ENCODE measurements at regions not wholly inside any gene's neighbourhood (a gene's known extent, or its start where the extent isn't known, plus 50 kb on each side); places are given as distances from the start of the nearest gene placed in this dataset.

- H3K27ac ChIP-seq (ENCODE audit: insufficient read depth, low read depth, low read length): no peak overlapping the region
- no peaks in the 10 kb centered on the region for H3K79me2 ChIP-seq (ENCODE audit: control insufficient read depth, insufficient read depth, low read length)
- no peak overlapping the region for H3K4me3 ChIP-seq (replicated peaks in 1 of 3; ENCODE audit: insufficient read depth in 1 of 3, low read depth in 1 of 3, low read length in 3 of 3)
- no peaks in the 10 kb centered on the region for H3K27me3 ChIP-seq (ENCODE audit: control insufficient read depth in 2 of 2, insufficient read depth in 2 of 2, low read length in 2 of 2)
- H3K4me2 ChIP-seq (ENCODE audit: insufficient read depth, low read length): no peak overlapping the region
- intact Hi-C loops (cut with micrococcal nuclease): no loop called here
- CTCF ChIA-PET: no interaction called here
- TF ChIP-seq MYC (IDR thresholded peaks at IDR 0.05; ENCODE audit: low read depth, low read length): no peak
- TF ChIP-seq JUN (IDR thresholded peaks at IDR 0.05; ENCODE audit: borderline replicate concordance, insufficient read depth, insufficient read length, low read depth): no peak
- no peak for TF ChIP-seq POLR2AphosphoS5 (IDR thresholded peaks at IDR 0.05; ENCODE audit: insufficient read depth, low read depth, low read length)
- no peak for TF ChIP-seq CTCF (IDR thresholded peaks at IDR 0.05; ENCODE audit: extremely low read depth in 1 of 2, insufficient read depth in 1 of 2, low read depth in 1 of 2, low read length in 2 of 2)
- TF ChIP-seq GATA2 (IDR thresholded peaks at IDR 0.05; ENCODE audit: insufficient read depth, insufficient read length, low read depth, low read length): no peak
- no peak for TF ChIP-seq POLR2A (IDR thresholded peaks at IDR 0.05; ENCODE audit: low read depth, low read length)
- no peak for TF ChIP-seq MAX (IDR thresholded peaks at IDR 0.05; ENCODE audit: insufficient read depth, insufficient read length)
- no peak for TF ChIP-seq EZH2 (IDR thresholded peaks at IDR 0.05; ENCODE audit: borderline replicate concordance, low read depth, low read length, severe bottlenecking)
- no peaks in the 10 kb centered on the region for H4K20me1 ChIP-seq (replicated peaks; ENCODE audit: control insufficient read depth, extremely low read depth, insufficient read depth, low read length)
- no peaks in the 10 kb centered on the region for H3K9me1 ChIP-seq (replicated peaks; ENCODE audit: control insufficient read depth, extremely low read depth, insufficient read depth, low read length)
- no peaks in the 10 kb centered on the region for H3K4me1 ChIP-seq (ENCODE audit: control insufficient read depth, extremely low read depth, insufficient read depth, low read length)
- H2AFZ ChIP-seq (ENCODE audit: low read depth, low read length): no peak overlapping the region
- dilution Hi-C loops (cut with MboI; ENCODE audit: extremely low pct_ligation_motif_present, low sequenced_read_pairs): no loop called here
- FAIRE-seq: no peak
- no peak for DNase-seq (ENCODE audit: low read depth, low spot score)
- no TSS peak for BruUV-seq (replicated peaks)
- no peak overlapping the region for H3K9ac ChIP-seq (replicated peaks; ENCODE audit: extremely low read depth, insufficient read depth, low read length)
- no peaks in the 10 kb centered on the region for H3K36me3 ChIP-seq (ENCODE audit: control insufficient read depth in 2 of 2, extremely low read depth in 1 of 2, insufficient read depth in 2 of 2, low read length in 2 of 2)
- H3K9me3 ChIP-seq (replicated peaks; ENCODE audit: control insufficient read depth, insufficient read depth, low read length): no peaks in the 10 kb centered on the region
- POLR2A ChIA-PET: no interaction called here
Measured at GRCh38 chr1:90507173-90507572, 209.9 kb downstream of the BARHL2 start.

Data from endothelial cell of umbilical vein (primary cell).